ENCODE measurements at regions not wholly inside any gene's neighbourhood (a gene's known extent, or its start where the extent isn't known, plus 50 kb on each side); places are given as distances from the start of the nearest gene placed in this dataset.

DNA sequence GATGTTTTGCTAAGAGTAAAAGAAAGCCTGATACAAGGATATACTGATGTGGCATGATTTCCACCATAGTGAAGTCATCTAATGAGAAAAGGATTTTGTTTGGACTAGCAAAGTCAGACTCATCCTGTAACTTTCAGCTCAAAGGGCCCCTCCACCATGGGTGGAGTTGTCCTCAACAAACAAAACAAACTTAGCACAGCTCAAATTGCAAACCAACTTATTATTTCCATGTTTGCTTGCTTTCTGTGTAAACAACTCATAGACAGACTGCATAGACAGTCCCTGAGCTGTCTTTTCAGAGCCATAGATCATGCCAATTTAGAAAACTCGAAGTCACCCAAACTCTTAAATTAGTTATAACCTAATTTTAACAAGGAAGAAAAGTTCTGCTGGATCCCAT, 69.4 kb upstream of the VAV3 start:
- no peak for TF ChIP-seq CTCF (IDR thresholded peaks at IDR 0.05; ENCODE audit: low read depth, low read length)
- no peak overlapping the region for H3K4me3 ChIP-seq (ENCODE audit: low read depth, low read length)

DNA sequence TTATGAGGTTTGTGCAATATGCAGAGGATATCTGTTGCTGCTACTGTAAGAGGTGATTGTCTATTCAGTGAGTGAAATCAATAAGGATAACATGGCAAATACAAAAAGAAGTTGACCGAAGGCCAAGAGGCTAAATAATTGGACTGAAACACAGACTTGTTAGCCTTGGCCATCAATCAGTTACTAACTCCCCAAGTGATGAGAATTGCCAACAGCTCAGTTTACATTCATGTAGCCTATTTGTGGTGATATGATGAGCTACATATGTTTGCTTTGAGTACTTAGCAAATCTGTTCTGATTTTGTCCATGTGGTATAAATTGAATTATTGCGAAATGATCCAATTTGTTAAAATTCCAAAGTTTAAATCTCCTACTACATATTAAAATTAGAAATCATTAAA, 68.6 kb upstream of the VAV3 start:
- TF ChIP-seq CTCF (IDR thresholded peaks at IDR 0.05; ENCODE audit: low read depth, low read length) = no peak
- H3K4me3 ChIP-seq (ENCODE audit: low read depth, low read length) = no peak overlapping the region

GRCh38 chr1:108028841-108029388, 63.9 kb upstream of the VAV3 start:
- H3K4me3 ChIP-seq (ENCODE audit: low read depth, low read length) = no peak overlapping the region
- no peak for TF ChIP-seq CTCF (IDR thresholded peaks at IDR 0.05; ENCODE audit: low read depth, low read length)

DNA sequence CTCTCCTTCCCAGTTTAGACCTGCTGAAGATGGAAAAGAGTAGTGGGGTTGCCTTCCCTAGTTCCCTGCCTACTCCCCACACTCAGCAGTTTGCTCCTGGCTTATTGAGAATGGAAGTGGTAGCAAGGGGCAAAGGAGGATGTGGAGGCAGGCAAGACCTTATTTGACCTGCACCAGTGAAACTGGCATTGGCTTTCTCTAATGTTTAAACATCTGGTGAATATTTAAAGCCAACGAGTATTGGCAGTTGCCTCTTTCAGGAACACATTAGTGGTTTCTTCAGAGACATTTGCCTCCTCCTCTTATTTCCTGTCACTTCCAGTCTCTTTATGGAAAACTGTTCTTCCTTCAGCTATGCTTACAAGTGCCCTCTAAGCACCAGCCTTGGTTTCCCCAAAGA, 62.4 kb upstream of the VAV3 start:
- H3K4me3 ChIP-seq (ENCODE audit: low read depth, low read length) = no peak overlapping the region
- no peak for TF ChIP-seq CTCF (IDR thresholded peaks at IDR 0.05; ENCODE audit: low read depth, low read length)

DNA sequence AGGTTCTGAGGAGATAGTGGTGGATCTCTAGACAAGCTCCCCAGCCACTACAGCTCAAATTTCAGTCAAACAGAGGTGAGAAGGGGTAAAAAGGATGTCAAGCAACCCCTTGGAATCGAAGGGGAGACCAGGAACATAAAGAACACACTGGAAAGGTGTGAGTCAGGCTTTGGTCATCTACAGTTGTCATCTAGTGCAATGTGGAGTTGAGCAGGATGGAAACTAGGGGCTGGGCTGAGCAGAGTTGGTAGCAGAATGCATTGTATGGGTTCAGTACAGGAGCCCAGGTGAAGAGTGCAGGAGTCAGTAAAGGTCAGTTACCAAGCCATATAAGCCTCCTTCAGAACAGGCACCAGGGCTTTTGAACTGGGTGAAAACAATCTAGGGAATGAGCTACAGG, 52.7 kb upstream of the VAV3 start:
- no peak for TF ChIP-seq CTCF (IDR thresholded peaks at IDR 0.05; ENCODE audit: low read depth, low read length)
- H3K4me3 ChIP-seq (ENCODE audit: low read depth, low read length) = no peak overlapping the region

- no peak overlapping the region for H3K4me3 ChIP-seq (ENCODE audit: low read depth, low read length)
- TF ChIP-seq CTCF (IDR thresholded peaks at IDR 0.05; ENCODE audit: low read depth, low read length) = no peak
These were observed 51.5 kb upstream of the VAV3 start for GRCh38 chr1:108016451-108016920.
